22Rv1 (cell line): ENCODE measurements at regions not wholly inside any gene's neighbourhood (a gene's known extent, or its start where the extent isn't known, plus 50 kb on each side); places are given as distances from the start of the nearest gene placed in this dataset.

Experiments
- ZFX ChIP-seq: fragments of 450-650 bp; IDR thresholded peaks from 2 replicates; pipeline ENCODE4 v1.6.1; 2017; ENCODE audit warnings: antibody characterized with exemption, borderline replicate concordance
- TF ChIP-seq, protein P1 (sequence below): fragments of 450-650 bp; IDR thresholded peaks from 2 replicates; pipeline ENCODE4 v1.5.1; 2017; ENCODE audit warnings: mild to moderate bottlenecking

DNA sequence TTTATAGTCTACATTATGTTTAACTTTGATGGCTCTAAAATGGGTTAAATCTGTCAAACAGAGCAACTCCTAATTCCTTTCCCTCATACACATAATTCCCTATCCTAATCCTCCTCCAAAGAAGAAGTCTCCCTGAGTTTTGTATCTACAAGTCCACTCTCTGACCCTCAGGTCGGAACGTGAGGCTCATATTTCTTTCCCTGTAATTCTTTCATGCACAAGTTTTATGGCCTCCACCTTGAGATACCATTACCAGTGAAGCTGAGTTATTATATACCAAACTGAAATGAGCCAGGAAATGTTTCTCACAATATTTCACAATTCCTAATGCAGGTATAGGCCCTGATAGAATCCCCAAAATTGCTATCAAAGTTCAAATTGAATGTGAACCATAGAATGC lies 106.4 kb downstream of the CASP12 start:
- TF ChIP-seq, protein P1, sequence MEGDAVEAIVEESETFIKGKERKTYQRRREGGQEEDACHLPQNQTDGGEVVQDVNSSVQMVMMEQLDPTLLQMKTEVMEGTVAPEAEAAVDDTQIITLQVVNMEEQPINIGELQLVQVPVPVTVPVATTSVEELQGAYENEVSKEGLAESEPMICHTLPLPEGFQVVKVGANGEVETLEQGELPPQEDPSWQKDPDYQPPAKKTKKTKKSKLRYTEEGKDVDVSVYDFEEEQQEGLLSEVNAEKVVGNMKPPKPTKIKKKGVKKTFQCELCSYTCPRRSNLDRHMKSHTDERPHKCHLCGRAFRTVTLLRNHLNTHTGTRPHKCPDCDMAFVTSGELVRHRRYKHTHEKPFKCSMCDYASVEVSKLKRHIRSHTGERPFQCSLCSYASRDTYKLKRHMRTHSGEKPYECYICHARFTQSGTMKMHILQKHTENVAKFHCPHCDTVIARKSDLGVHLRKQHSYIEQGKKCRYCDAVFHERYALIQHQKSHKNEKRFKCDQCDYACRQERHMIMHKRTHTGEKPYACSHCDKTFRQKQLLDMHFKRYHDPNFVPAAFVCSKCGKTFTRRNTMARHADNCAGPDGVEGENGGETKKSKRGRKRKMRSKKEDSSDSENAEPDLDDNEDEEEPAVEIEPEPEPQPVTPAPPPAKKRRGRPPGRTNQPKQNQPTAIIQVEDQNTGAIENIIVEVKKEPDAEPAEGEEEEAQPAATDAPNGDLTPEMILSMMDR = no peak
- no peak for TF ChIP-seq ZFX
